ENCODE measurements at regions not wholly inside any gene's neighbourhood (a gene's known extent, or its start where the extent isn't known, plus 50 kb on each side); places are given as distances from the start of the nearest gene placed in this dataset.

GRCh38 chr10:4352414-4352961 is 473.5 kb upstream of the AKR1E2 start:
- no peak for TF ChIP-seq CTCF (IDR thresholded peaks at IDR 0.05; ENCODE audit: extremely low read depth, missing control alignments)
- DNase-seq (ENCODE audit: low spot score): no peak

GRCh38 chr10:4351723-4352413 is 474.1 kb upstream of the AKR1E2 start:
- TF ChIP-seq CTCF (IDR thresholded peaks at IDR 0.05; ENCODE audit: extremely low read depth, missing control alignments): no peak
- DNase-seq (ENCODE audit: low spot score): no peak

GRCh38 chr10:4347397-4347796 is 478.6 kb upstream of the AKR1E2 start:
- no peak for TF ChIP-seq CTCF (IDR thresholded peaks at IDR 0.05; ENCODE audit: extremely low read depth, missing control alignments)

GRCh38 chr10:4345877-4346646 is 479.9 kb upstream of the AKR1E2 start:
- no peak for TF ChIP-seq CTCF (IDR thresholded peaks at IDR 0.05; ENCODE audit: extremely low read depth, missing control alignments)
- no peak for DNase-seq (ENCODE audit: low spot score)

More at GRCh38 chr10:4347397-4347796, 478.6 kb upstream of the AKR1E2 start:
- no peak for DNase-seq (ENCODE audit: low spot score)

GRCh38 chr10:4344492-4344994 is 481.5 kb upstream of the AKR1E2 start:
- no peak for DNase-seq (ENCODE audit: low spot score)
- no peak for TF ChIP-seq CTCF (IDR thresholded peaks at IDR 0.05; ENCODE audit: extremely low read depth, missing control alignments)

GRCh38 chr10:4343873-4344272 is 482.1 kb upstream of the AKR1E2 start:
- DNase-seq (ENCODE audit: low spot score): no peak
- TF ChIP-seq CTCF (IDR thresholded peaks at IDR 0.05; ENCODE audit: extremely low read depth, missing control alignments): no peak

GRCh38 chr10:4343091-4343490 is 482.9 kb upstream of the AKR1E2 start:
- DNase-seq (ENCODE audit: low spot score): no peak
- no peak for TF ChIP-seq CTCF (IDR thresholded peaks at IDR 0.05; ENCODE audit: extremely low read depth, missing control alignments)

Measured in GM20000 (cell line).